HepG2 (cell line): ENCODE measurements at regions not wholly inside any gene's neighbourhood (a gene's known extent, or its start where the extent isn't known, plus 50 kb on each side); places are given as distances from the start of the nearest gene placed in this dataset.

Experiments
- ATAC-seq: fragments of 200-7000 bp; cut with Tn5 transposase; 3 replicates; pipeline ENCODE4 v1.9.1; 2020; ENCODE audit warnings: mild to moderate bottlenecking, moderate library complexity
- BruUV-seq: library from RNA; stranded (reverse); fragments of 400-500 nt; replicated peaks from 2 replicates; lab custom pipeline; 2021; lab: Mats Ljungman, UMichigan
- CTCF ChIA-PET: fragments of 300-600 bp; formaldehyde crosslinking; extraction: SDS; loops from one replicate; lab custom pipeline; 2021; ENCODE audit warnings: low total read pairs, inconsistent platforms, low intra/inter-chr PET ratio; lab: Yijun Ruan, JAX
- POLR2A ChIA-PET: fragments of 350-600 bp; sonication (Branson Sonifier 250); formaldehyde crosslinking; loops from one replicate; lab custom pipeline; 2020; ENCODE audit warnings: antibody characterized with exemption, inconsistent platforms; lab: Yijun Ruan, JAX
- DNase-seq: peaks from one replicate; pipeline ENCODE4 v3.0.0-alpha.2; 2015; ENCODE audit warnings: low spot score
- FAIRE-seq: peaks from 3 replicates; lab custom pipeline; 2011; peaks lifted over from hg19 to GRCh38; lab: Jason Lieb, UNC
- H2AFZ ChIP-seq: one replicate; pipeline ENCODE4 v1.6.1; 2011; ENCODE audit warnings: low read length, inconsistent platforms
- H3K27ac ChIP-seq: fragments of 300-600 bp; 3 replicates; pipeline ENCODE4 v1.8.0; 2011; ENCODE audit warnings: mixed run types, mild to moderate bottlenecking, mixed read lengths, low read length, inconsistent platforms; ENCODE audit not compliant: insufficient read depth; ENCODE audit errors: extremely low read length
- H3K27me3 ChIP-seq, 2 experiments: fragments of 200-600 bp in 1 of 2; 2 replicates in 1 of 2; 3 replicates in 1 of 2; pipeline versions ENCODE4 v1.6.0 to v1.8.0; 2011; ENCODE audit warnings: low read length in 2 of 2, mild to moderate bottlenecking in 2 of 2, moderate library complexity in 2 of 2, inconsistent platforms in 1 of 2; ENCODE audit not compliant: insufficient read depth in 2 of 2, control insufficient read depth in 1 of 2
- H3K36me3 ChIP-seq, 2 experiments: fragments of 200-600 bp in 1 of 2; replicated peaks in 1 of 2; 2 replicates in 1 of 2; 3 replicates in 1 of 2; pipeline versions ENCODE4 v1.5.1 to v1.8.0; 2011; ENCODE audit warnings: low read length in 2 of 2, inconsistent platforms in 1 of 2; ENCODE audit not compliant: insufficient read depth in 2 of 2, control insufficient read depth in 1 of 2
- H3K4me1 ChIP-seq: 2 replicates; pipeline ENCODE4 v1.5.1; 2012; ENCODE audit warnings: low read length, inconsistent platforms; ENCODE audit not compliant: insufficient read depth
- H3K4me2 ChIP-seq: 2 replicates; pipeline ENCODE4 v1.6.0; 2011; ENCODE audit warnings: low read depth, low read length, inconsistent platforms
- H3K4me3 ChIP-seq, 3 experiments: fragments of 200-600 bp in 1 of 3; sonication (generic), shearing (Covaris generic) in 1 of 3; replicated peaks in 1 of 3; 2 replicates each; pipeline ENCODE4 v1.5.1; 2011 to 2016; ENCODE audit warnings: low read length in 3 of 3, inconsistent platforms in 2 of 3, low read depth in 2 of 3, mild to moderate bottlenecking in 2 of 3, control low read depth in 1 of 3, mixed read lengths in 1 of 3; ENCODE audit not compliant: insufficient read depth in 1 of 3
- H3K79me2 ChIP-seq: one replicate; pipeline ENCODE4 v1.6.1; 2011; ENCODE audit warnings: low read length, inconsistent platforms; ENCODE audit not compliant: insufficient read depth
- H3K9ac ChIP-seq: 2 replicates; pipeline ENCODE4 v1.6.0; 2011; ENCODE audit warnings: mild to moderate bottlenecking, low read depth, low read length, inconsistent platforms; ENCODE audit not compliant: insufficient read depth
- H3K9me3 ChIP-seq: 2 replicates; pipeline ENCODE4 v1.5.1; 2012; ENCODE audit warnings: mild to moderate bottlenecking, low read length
- H4K20me1 ChIP-seq: 2 replicates; pipeline ENCODE4 v1.6.0; 2011; ENCODE audit warnings: inconsistent platforms, mild to moderate bottlenecking, low read length, moderate library complexity; ENCODE audit not compliant: insufficient read depth
- DMTF1 ChIP-seq: sonication (generic); formaldehyde crosslinking; IDR thresholded peaks from 2 replicates; pipeline ENCODE4 v1.4.0; 2020; ENCODE audit warnings: mild to moderate bottlenecking, missing genetic modification reagents
- MAFG ChIP-seq: sonication (generic); formaldehyde crosslinking; IDR thresholded peaks from 2 replicates; pipeline ENCODE4 v1.5.1; 2020; ENCODE audit warnings: mild to moderate bottlenecking, missing genetic modification reagents
- MYNN ChIP-seq: sonication (generic); formaldehyde crosslinking; IDR thresholded peaks from 2 replicates; pipeline ENCODE4 v1.4.0; 2020; ENCODE audit warnings: mild to moderate bottlenecking, low read depth, missing genetic modification reagents
- NONO ChIP-seq, 2 experiments: fragments of 450-650 bp in 1 of 2; sonication (generic) in 1 of 2; formaldehyde crosslinking in 1 of 2; IDR thresholded peaks in 1 of 2; conservative IDR thresholded peaks in 1 of 2; 2 replicates each; pipeline versions ENCODE4 v1.6.1 to v1.8.0; 2017 to 2022; ENCODE audit warnings: mild to moderate bottlenecking in 1 of 2, missing genetic modification reagents in 1 of 2, moderate library complexity in 1 of 2
- SAFB2 ChIP-seq: sonication (generic); formaldehyde crosslinking; IDR thresholded peaks from 2 replicates; pipeline ENCODE4 v1.5.1; 2020; ENCODE audit warnings: missing genetic modification reagents, low read depth, mild to moderate bottlenecking, borderline replicate concordance
- TMF1 ChIP-seq: sonication (generic); formaldehyde crosslinking; IDR thresholded peaks from 2 replicates; pipeline ENCODE4 v1.8.1; 2022; ENCODE audit warnings: low read depth, missing genetic modification reagents
- ZBTB8A ChIP-seq: sonication (generic); formaldehyde crosslinking; IDR thresholded peaks from 2 replicates; pipeline ENCODE4 v1.4.0; 2020; ENCODE audit warnings: mild to moderate bottlenecking, low read depth, missing genetic modification reagents, borderline replicate concordance
- ZNF101 ChIP-seq: sonication (generic); formaldehyde crosslinking; IDR thresholded peaks from 2 replicates; pipeline ENCODE4 v1.4.0; 2020; ENCODE audit warnings: mild to moderate bottlenecking, low read depth, missing genetic modification reagents, borderline replicate concordance
- ZNF160 ChIP-seq: sonication (generic); formaldehyde crosslinking; IDR thresholded peaks from 2 replicates; pipeline ENCODE4 v1.8.0; 2022; ENCODE audit warnings: mild to moderate bottlenecking, inconsistent platforms, missing genetic modification reagents
- ZNF782 ChIP-seq: sonication (generic); formaldehyde crosslinking; IDR thresholded peaks from 2 replicates; pipeline ENCODE4 v1.4.0; 2020; ENCODE audit warnings: missing genetic modification reagents, mild to moderate bottlenecking, borderline replicate concordance
- WGBS: methylation state at CpG from one replicate; pipeline ENCODE4 v1.1.6; 2017; ENCODE audit warnings: low lambda C conversion rate; 5-methylcytosine and 5-hydroxymethylcytosine counted together
- in situ Hi-C: cut with HindIII; loops from 2 replicates; pipeline ENCODE4 v1.10.0; 2017; ENCODE audit warnings: low pct_unique_long_range_greater_than_20kb; ENCODE audit not compliant: extremely low pct_ligation_motif_present
- intact Hi-C: fragments of 100-400 bp; cut with micrococcal nuclease; formaldehyde crosslinking; loops from one replicate; pipeline ENCODE4 v1.10.0; 2022; ENCODE audit not compliant: unreplicated experiment
- TF ChIP-seq, protein P1 (sequence below): sonication (generic); formaldehyde crosslinking; IDR thresholded peaks from 2 replicates; pipeline ENCODE4 v1.8.0; 2022; ENCODE audit warnings: missing genetic modification reagents, mild to moderate bottlenecking, moderate library complexity, borderline replicate concordance
- TF ChIP-seq, protein P2 (sequence below): sonication (generic); formaldehyde crosslinking; IDR thresholded peaks from 2 replicates; pipeline ENCODE4 v1.5.0; 2020; ENCODE audit warnings: missing genetic modification reagents

- in situ Hi-C loops (no loop called here), intact Hi-C loops (no loop called here)
- Histone ChIP-seq H3K4me2 (no peak overlapping the region), H4K20me1 (no peaks in the 10 kb centered on the region), H3K9ac (no peak overlapping the region), H3K36me3 (no peaks in the 10 kb centered on the region), H3K4me3 (no peak overlapping the region), H3K9me3 (no peaks in the 10 kb centered on the region), H3K79me2 (no peaks in the 10 kb centered on the region), H3K27ac (no peak overlapping the region), H3K4me1 (no peaks in the 10 kb centered on the region), H3K27me3 (0 out of 5 replicates have a peak, but pooled peaks cover 0 to 3% of the 10 kb centered on the region in 2 experiments), H2AFZ (no peak overlapping the region)
- FAIRE-seq (no peak), DNase-seq (no peak), ATAC-seq (no peak)
- CTCF ChIA-PET = no interaction called here
- BruUV-seq = no TSS peak
- WGBS = 63% methylated on average over 14 of the region's 14 CpGs
- POLR2A ChIA-PET = no interaction called here
- TF ChIP-seq ZNF160 (no peak), MAFG (no peak), ZNF782 (CRISPR knock-in tag) (no peak), SAFB2 (CRISPR knock-in tag) (no peak), DMTF1 (CRISPR knock-in tag) (no peak), ZBTB8A (CRISPR knock-in tag) (no peak), NONO (IDR thresholded peaks at IDR 0.05) (no peak), NONO (CRISPR knock-in tag; conservative IDR thresholded peaks at IDR 0.05) (no peak), ZNF101 (CRISPR knock-in tag) (no peak), TMF1 (CRISPR knock-in tag) (no peak), MYNN (CRISPR knock-in tag) (no peak)
- TF ChIP-seq, protein P1, sequence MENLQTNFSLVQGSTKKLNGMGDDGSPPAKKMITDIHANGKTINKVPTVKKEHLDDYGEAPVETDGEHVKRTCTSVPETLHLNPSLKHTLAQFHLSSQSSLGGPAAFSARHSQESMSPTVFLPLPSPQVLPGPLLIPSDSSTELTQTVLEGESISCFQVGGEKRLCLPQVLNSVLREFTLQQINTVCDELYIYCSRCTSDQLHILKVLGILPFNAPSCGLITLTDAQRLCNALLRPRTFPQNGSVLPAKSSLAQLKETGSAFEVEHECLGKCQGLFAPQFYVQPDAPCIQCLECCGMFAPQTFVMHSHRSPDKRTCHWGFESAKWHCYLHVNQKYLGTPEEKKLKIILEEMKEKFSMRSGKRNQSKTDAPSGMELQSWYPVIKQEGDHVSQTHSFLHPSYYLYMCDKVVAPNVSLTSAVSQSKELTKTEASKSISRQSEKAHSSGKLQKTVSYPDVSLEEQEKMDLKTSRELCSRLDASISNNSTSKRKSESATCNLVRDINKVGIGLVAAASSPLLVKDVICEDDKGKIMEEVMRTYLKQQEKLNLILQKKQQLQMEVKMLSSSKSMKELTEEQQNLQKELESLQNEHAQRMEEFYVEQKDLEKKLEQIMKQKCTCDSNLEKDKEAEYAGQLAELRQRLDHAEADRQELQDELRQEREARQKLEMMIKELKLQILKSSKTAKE (CRISPR knock-in tag) = no peak
- TF ChIP-seq, protein P2, sequence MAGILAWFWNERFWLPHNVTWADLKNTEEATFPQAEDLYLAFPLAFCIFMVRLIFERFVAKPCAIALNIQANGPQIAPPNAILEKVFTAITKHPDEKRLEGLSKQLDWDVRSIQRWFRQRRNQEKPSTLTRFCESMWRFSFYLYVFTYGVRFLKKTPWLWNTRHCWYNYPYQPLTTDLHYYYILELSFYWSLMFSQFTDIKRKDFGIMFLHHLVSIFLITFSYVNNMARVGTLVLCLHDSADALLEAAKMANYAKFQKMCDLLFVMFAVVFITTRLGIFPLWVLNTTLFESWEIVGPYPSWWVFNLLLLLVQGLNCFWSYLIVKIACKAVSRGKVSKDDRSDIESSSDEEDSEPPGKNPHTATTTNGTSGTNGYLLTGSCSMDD = no peak
These were observed 95.0 kb upstream of the IRS2 start for GRCh38 chr13:109881347-109881725.
